ENCODE measurements at regions not wholly inside any gene's neighbourhood (a gene's known extent, or its start where the extent isn't known, plus 50 kb on each side); places are given as distances from the start of the nearest gene placed in this dataset.

DNA sequence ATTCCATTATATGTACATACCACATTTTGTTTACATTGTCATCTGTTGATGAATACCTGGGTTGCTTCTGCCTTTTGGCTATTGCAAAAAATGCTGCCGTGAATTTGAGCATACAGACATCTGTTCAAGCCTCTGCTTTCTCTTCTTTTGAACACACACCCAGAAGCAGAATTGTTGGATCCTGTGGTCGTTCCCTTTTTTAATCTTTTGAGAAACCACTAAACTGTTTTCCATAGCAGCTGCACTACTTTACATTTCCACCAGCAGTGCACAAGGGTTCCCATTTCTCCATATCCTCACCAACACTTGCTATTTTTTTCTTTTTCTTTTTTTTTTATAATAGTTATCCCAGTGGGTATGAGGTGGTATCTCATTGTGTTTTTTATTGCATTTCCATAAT lies 123.5 kb downstream of the TEX29 start:
- TF ChIP-seq, protein P1, sequence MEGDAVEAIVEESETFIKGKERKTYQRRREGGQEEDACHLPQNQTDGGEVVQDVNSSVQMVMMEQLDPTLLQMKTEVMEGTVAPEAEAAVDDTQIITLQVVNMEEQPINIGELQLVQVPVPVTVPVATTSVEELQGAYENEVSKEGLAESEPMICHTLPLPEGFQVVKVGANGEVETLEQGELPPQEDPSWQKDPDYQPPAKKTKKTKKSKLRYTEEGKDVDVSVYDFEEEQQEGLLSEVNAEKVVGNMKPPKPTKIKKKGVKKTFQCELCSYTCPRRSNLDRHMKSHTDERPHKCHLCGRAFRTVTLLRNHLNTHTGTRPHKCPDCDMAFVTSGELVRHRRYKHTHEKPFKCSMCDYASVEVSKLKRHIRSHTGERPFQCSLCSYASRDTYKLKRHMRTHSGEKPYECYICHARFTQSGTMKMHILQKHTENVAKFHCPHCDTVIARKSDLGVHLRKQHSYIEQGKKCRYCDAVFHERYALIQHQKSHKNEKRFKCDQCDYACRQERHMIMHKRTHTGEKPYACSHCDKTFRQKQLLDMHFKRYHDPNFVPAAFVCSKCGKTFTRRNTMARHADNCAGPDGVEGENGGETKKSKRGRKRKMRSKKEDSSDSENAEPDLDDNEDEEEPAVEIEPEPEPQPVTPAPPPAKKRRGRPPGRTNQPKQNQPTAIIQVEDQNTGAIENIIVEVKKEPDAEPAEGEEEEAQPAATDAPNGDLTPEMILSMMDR (IDR thresholded peaks at IDR 0.05): no peak
- TF ChIP-seq POLR2A (IDR thresholded peaks at IDR 0.05): no peak

Data from uterus (tissue), 2 donors.